Stomach (tissue), 4 donors: ENCODE measurements at regions not wholly inside any gene's neighbourhood (a gene's known extent, or its start where the extent isn't known, plus 50 kb on each side); places are given as distances from the start of the nearest gene placed in this dataset.

Experiments used
- CTCF ChIP-seq, 7 experiments: fragments of 450-650 bp in 4 of 7; fragments of 200-600 bp in 3 of 7; sonication (generic) in 3 of 7; IDR thresholded peaks; one replicate each; pipeline ENCODE4 v1.5.1; 2016 to 2019; ENCODE audit warnings: antibody characterized with exemption in 7 of 7, control low read depth in 2 of 7, mild to moderate bottlenecking in 1 of 7
- POLR2A ChIP-seq, 4 donors: fragments of 450-650 bp; IDR thresholded peaks; one replicate each; pipeline ENCODE4 v1.6.1; 2016; ENCODE audit warnings: antibody characterized with exemption in 4 of 4, control low read depth in 2 of 4, mild to moderate bottlenecking in 1 of 4, moderate library complexity in 1 of 4
- POLR2AphosphoS5 ChIP-seq, 3 donors: sonication (generic); formaldehyde crosslinking; IDR thresholded peaks; one replicate each; pipeline ENCODE4 v1.6.1; 2016; ENCODE audit warnings: antibody characterized with exemption in 3 of 3

- TF ChIP-seq CTCF (IDR thresholded peaks at IDR 0.05) (no peak), POLR2A (IDR thresholded peaks at IDR 0.05) (no peak), POLR2AphosphoS5 (IDR thresholded peaks at IDR 0.05) (no peak)
These were observed 53.4 kb upstream of the RPL11 start for GRCh38 chr1:23638188-23638619.
